Lung (tissue), 11 donors: ENCODE measurements at regions not wholly inside any gene's neighbourhood (a gene's known extent, or its start where the extent isn't known, plus 50 kb on each side); places are given as distances from the start of the nearest gene placed in this dataset.

ENCODE experiments used
- ATAC-seq: fragments of 200-7000 bp; cut with Tn5 transposase; one replicate; pipeline ENCODE4 v1.9.1; 2020; ENCODE audit warnings: moderate number of reproducible peaks; ENCODE audit not compliant: insufficient read depth, low FRiP score
- DNase-seq, 3 donors: peaks; one replicate each; pipeline ENCODE4 v3.0.0-alpha.2; 2013 to 2017
- H3K27ac ChIP-seq, 2 donors: one replicate each; pipeline ENCODE4 v1.5.1; 2013; ENCODE audit warnings: mild to moderate bottlenecking in 2 of 2, moderate library complexity in 2 of 2, control low read depth in 1 of 2, inconsistent platforms in 1 of 2, low read depth in 1 of 2, low read length in 1 of 2
- H3K27me3 ChIP-seq, 3 donors: one replicate each; pipeline ENCODE4 v1.5.1; 2013; ENCODE audit warnings: low read length in 2 of 3; ENCODE audit not compliant: control insufficient read depth in 3 of 3, insufficient read depth in 3 of 3
- H3K36me3 ChIP-seq, 4 donors: one replicate each; pipeline ENCODE4 v1.5.1; 2013; ENCODE audit warnings: low read length in 4 of 4, mild to moderate bottlenecking in 1 of 4, moderate library complexity in 1 of 4; ENCODE audit not compliant: control insufficient read depth in 4 of 4, insufficient read depth in 4 of 4
- H3K4me1 ChIP-seq, 5 donors: one replicate each; pipeline ENCODE4 v1.5.1; 2013; ENCODE audit warnings: low read length in 5 of 5, mild to moderate bottlenecking in 2 of 5, moderate library complexity in 1 of 5; ENCODE audit not compliant: control insufficient read depth in 5 of 5, insufficient read depth in 5 of 5
- H3K4me3 ChIP-seq: one replicate; pipeline ENCODE4 v1.5.1; 2013; ENCODE audit warnings: mild to moderate bottlenecking, control low read depth, moderate library complexity
- H3K9ac ChIP-seq, 2 donors: one replicate each; pipeline ENCODE4 v1.5.1; 2013; ENCODE audit warnings: low read length in 2 of 2, control low read depth in 1 of 2; ENCODE audit not compliant: insufficient read depth in 1 of 2
- H3K9me3 ChIP-seq, 4 donors: one replicate each; pipeline ENCODE4 v1.5.1; 2013; ENCODE audit warnings: low read length in 3 of 4, mild to moderate bottlenecking in 1 of 4, moderate library complexity in 1 of 4; ENCODE audit not compliant: control insufficient read depth in 4 of 4, insufficient read depth in 3 of 4
- WGBS, 2 donors: extraction: QIAGEN DNeasy Blood & Tissue Kit; methylation state at CpG; one replicate each; pipeline ENCODE4 v1.1.7; 2013; 5-methylcytosine and 5-hydroxymethylcytosine counted together
- TF ChIP-seq, protein P1 (sequence below): IDR thresholded peaks from 2 replicates; pipeline ENCODE4 v1.5.1; 2012; ENCODE audit warnings: mild to moderate bottlenecking; ENCODE audit errors: control extremely low read depth, extremely low read depth
- donor health status: control.
- donor health status: control.
- donor health status: Bipolar disorder and iron deficiency.
- donor health status: healthy.
- donor health status: DM: yes; HTN: yes; CAD: no.

DNA sequence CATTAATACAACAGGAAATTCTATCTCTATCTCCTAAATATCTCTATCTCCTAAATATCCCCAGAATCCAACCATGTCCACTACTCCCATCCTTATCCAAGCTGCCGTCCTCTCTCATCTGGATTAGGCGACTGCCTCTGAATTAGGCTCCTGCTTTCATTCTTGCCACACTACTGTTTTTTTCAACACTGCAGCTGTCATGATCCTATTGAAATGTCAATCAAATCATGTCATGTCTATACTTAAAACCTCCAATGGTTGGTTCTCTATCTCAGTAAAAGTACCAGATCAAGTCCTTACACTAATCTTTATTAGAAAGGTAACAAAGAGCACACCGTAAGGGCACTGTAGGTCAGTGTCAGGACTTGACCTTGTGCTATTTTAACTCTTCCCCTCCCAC, 82.0 kb upstream of the NFIA start:
- Histone ChIP-seq H3K27me3 (no peaks in the 10 kb centered on the region), H3K4me1 (peaks cover 0 to 13% (median 7%) of the 10 kb centered on the region in 5 donors), H3K9ac (no peak overlapping the region), H3K4me3 (no peak overlapping the region), H3K9me3 (no peaks in the 10 kb centered on the region), H3K27ac (no peak overlapping the region), H3K36me3 (no peaks in the 10 kb centered on the region)
- DNase-seq (no peak), ATAC-seq (no peak)
- 93 to 97% methylated on average over 3 of the region's 3 CpGs for WGBS, 2 donors
- TF ChIP-seq, protein P1, sequence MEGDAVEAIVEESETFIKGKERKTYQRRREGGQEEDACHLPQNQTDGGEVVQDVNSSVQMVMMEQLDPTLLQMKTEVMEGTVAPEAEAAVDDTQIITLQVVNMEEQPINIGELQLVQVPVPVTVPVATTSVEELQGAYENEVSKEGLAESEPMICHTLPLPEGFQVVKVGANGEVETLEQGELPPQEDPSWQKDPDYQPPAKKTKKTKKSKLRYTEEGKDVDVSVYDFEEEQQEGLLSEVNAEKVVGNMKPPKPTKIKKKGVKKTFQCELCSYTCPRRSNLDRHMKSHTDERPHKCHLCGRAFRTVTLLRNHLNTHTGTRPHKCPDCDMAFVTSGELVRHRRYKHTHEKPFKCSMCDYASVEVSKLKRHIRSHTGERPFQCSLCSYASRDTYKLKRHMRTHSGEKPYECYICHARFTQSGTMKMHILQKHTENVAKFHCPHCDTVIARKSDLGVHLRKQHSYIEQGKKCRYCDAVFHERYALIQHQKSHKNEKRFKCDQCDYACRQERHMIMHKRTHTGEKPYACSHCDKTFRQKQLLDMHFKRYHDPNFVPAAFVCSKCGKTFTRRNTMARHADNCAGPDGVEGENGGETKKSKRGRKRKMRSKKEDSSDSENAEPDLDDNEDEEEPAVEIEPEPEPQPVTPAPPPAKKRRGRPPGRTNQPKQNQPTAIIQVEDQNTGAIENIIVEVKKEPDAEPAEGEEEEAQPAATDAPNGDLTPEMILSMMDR, result no peak

DNA sequence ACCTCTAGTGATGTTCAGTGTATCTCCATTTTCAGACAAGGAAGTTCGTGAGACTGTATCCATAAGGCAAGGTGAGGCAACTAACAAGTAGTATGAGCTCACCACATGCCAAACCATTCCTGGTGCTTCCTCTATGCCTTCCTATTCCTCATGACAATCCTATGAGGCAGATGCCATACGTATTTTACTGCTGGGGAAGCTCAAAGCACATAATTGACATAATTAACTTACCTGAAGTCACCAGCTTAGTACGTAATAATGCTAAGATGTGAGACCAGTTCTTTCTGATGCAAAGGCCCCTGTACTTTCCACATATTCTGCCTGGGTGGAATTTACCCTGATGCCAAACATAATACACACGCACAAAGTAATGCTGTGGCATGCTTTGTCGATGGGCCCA, 83.6 kb upstream of the NFIA start:
- Histone ChIP-seq H3K9ac (no peak overlapping the region), H3K4me3 (no peak overlapping the region), H3K4me1 (no peaks in the 10 kb centered on the region), H3K9me3 (no peaks in the 10 kb centered on the region), H3K36me3 (no peaks in the 10 kb centered on the region), H3K27ac (no peak overlapping the region), H3K27me3 (no peaks in the 10 kb centered on the region)
- no peak for ATAC-seq
- DNase-seq, result no peak
- 92 to 94% methylated on average over 5 of the region's 5 CpGs for WGBS, 2 donors
- TF ChIP-seq, protein P1, result no peak

DNA sequence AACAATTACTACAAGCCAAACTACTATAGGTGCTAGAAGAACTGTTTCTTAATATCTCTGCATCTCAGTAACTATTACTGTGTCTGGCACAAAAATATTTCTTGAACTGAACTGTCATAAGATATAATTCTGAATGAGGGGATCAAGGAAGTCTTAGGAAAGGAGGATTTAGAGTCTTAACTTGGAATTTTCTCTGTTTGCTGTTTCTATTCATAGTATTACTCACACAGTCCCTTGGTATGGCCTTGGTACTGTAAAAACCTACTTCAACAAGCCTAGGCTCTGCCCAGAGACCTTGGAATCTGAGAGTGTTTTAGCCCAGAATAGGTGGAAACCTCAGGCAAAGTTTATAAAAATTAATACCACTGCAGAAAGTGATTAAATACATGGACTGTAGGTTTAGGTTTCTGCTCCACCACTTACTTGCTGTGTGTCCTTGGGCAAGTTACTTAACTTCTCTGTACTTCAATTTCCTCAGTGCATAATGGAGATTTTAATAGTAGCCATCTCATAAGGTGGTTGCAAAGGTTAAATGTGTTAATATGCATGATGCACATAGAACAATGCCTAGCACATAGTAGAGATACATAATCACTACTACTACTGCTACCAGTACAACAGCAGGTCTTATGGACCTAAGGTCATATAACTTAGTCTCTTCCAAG, 87.4 kb upstream of the NFIA start:
- TF ChIP-seq, protein P1, result no peak
- no peak overlapping the region for H3K27ac ChIP-seq
- H3K9me3 ChIP-seq, result peaks cover 0 to 2% (median 0%) of the 10 kb centered on the region in 4 donors
- peaks cover 0 to 21% (median 4%) of the 10 kb centered on the region in 5 donors for H3K4me1 ChIP-seq
- no peaks in the 10 kb centered on the region for H3K27me3 ChIP-seq
- no peaks in the 10 kb centered on the region for H3K36me3 ChIP-seq
- H3K4me3 ChIP-seq, result no peak overlapping the region
- ATAC-seq (no peak), DNase-seq (no peak)
- H3K9ac ChIP-seq, result no peak overlapping the region

DNA sequence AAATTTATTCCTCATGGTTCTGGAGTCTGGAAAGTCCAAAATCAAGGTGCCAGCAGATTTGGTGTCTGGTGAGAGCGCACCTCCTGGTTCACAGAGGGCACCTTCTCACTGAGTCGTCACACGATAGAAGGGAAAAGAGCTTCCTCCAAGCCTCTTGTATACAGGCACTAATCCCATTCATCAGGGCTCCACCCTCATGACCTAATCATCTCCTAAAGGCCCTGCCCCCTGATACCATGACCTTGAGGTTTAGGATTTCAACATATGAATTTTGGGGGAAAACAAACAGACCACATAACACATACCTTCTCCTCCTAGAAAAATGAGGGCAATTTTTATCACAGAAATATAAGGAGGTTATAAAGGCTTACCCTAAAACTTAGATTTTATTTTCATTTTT, 88.0 kb upstream of the NFIA start:
- DNase-seq (no peak), ATAC-seq (no peak)
- Histone ChIP-seq H3K9me3 (peaks cover 0 to 3% (median 0%) of the 10 kb centered on the region in 4 donors), H3K36me3 (no peaks in the 10 kb centered on the region), H3K4me1 (peaks cover 0 to 27% (median 9%) of the 10 kb centered on the region in 5 donors), H3K27ac (no peak overlapping the region), H3K9ac (no peak overlapping the region), H3K4me3 (no peak overlapping the region), H3K27me3 (no peaks in the 10 kb centered on the region)
- 91 to 92% methylated on average over 3 of the region's 3 CpGs for WGBS, 2 donors
- TF ChIP-seq, protein P1, result no peak
